CD4-positive, alpha-beta memory T cell (primary cell): ENCODE measurements at regions not wholly inside any gene's neighbourhood (a gene's known extent, or its start where the extent isn't known, plus 50 kb on each side); places are given as distances from the start of the nearest gene placed in this dataset.

ENCODE experiments used
- CTCF ChIA-PET: fragments of 350-600 bp; sonication (Branson Sonifier 250); formaldehyde crosslinking; loops from one replicate; lab custom pipeline; 2021; ENCODE audit warnings: inconsistent platforms; ENCODE audit not compliant: partially characterized antibody; lab: Charles Lee
- POLR2A ChIA-PET: fragments of 350-600 bp; sonication (Branson Sonifier 250); formaldehyde crosslinking; loops from one replicate; lab custom pipeline; 2021; ENCODE audit not compliant: partially characterized antibody; lab: Charles Lee
- DNase-seq, 5 donors: peaks; one replicate each; pipeline versions ENCODE4 v3.0.0 to v3.0.0-alpha.2; 2020 to 2022; ENCODE audit warnings: mixed read lengths in 1 of 5
- H3K27ac ChIP-seq: one replicate; pipeline ENCODE4 v1.7.0; 2013; ENCODE audit warnings: low read depth, low read length
- H3K27me3 ChIP-seq: 2 replicates; pipeline ENCODE4 v1.7.0; 2013; ENCODE audit warnings: mild to moderate bottlenecking, low read length, moderate library complexity; ENCODE audit not compliant: insufficient read depth
- H3K36me3 ChIP-seq: 2 replicates; pipeline ENCODE4 v1.7.0; 2013; ENCODE audit warnings: mild to moderate bottlenecking, low read length, moderate library complexity; ENCODE audit not compliant: insufficient read depth
- H3K4me1 ChIP-seq: 2 replicates; pipeline ENCODE4 v1.7.0; 2013; ENCODE audit warnings: mild to moderate bottlenecking, low read length, moderate library complexity; ENCODE audit not compliant: insufficient read depth
- H3K4me3 ChIP-seq, 2 donors: one replicate each; pipeline ENCODE4 v1.7.0; 2013; ENCODE audit warnings: low read length in 2 of 2, mild to moderate bottlenecking in 1 of 2
- H3K9me3 ChIP-seq, 2 donors: one replicate each; pipeline ENCODE4 v1.7.0; 2013; ENCODE audit warnings: low read length in 2 of 2, control low read depth in 1 of 2; ENCODE audit not compliant: control insufficient read depth in 1 of 2
- H3K27ac Mint-ChIP-seq, 7 donors: one replicate each; pipeline ENCODE4 v1.8.0; 2020 to 2021; ENCODE audit warnings: mixed read lengths in 7 of 7, mild to moderate bottlenecking in 6 of 7, inconsistent platforms in 3 of 7, moderate library complexity in 3 of 7
- H3K27me3 Mint-ChIP-seq, 2 donors: one replicate each; pipeline ENCODE4 v1.8.0; 2020 to 2021; ENCODE audit warnings: mixed read lengths in 2 of 2
- H3K36me3 Mint-ChIP-seq, 2 donors: one replicate each; pipeline ENCODE4 v1.8.0; 2020 to 2021; ENCODE audit warnings: mixed read lengths in 2 of 2, inconsistent platforms in 1 of 2, mild to moderate bottlenecking in 1 of 2
- H3K4me1 Mint-ChIP-seq, 4 donors: one replicate each; pipeline ENCODE4 v1.8.0; 2020 to 2021; ENCODE audit warnings: mixed read lengths in 4 of 4, mild to moderate bottlenecking in 1 of 4
- H3K4me3 Mint-ChIP-seq, 8 donors: one replicate each; pipeline ENCODE4 v1.8.0; 2020 to 2021; ENCODE audit warnings: mixed read lengths in 8 of 8, mild to moderate bottlenecking in 7 of 8, moderate library complexity in 6 of 8, inconsistent platforms in 3 of 8
- H3K9me3 Mint-ChIP-seq, 8 donors: one replicate each; pipeline ENCODE4 v1.8.0; 2020 to 2021; ENCODE audit warnings: mixed read lengths in 8 of 8, mild to moderate bottlenecking in 5 of 8, inconsistent platforms in 3 of 8, moderate library complexity in 1 of 8
- intact Hi-C: fragments of 100-400 bp; cut with micrococcal nuclease; formaldehyde crosslinking; loops from one replicate; pipeline ENCODE4 v1.15.1; 2023

DNA sequence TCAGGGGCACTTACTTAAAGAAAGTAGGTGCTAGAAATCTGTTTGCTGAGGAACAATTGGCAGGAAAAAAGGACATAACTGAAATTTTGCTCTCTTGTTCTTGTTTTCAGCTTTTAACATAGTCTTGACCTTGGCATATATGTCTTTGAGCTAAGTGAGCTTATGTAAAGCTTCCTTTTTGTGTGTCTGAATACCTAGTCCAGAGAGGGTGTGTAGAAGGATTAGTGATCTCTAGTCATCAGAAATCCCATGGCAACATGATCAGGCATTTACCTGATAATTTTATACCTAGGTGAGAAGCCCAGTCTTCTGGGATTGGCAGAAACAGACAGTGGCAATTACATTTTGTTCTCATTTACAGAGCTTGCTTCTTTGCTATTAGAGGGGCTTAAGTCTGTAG, 166.1 kb downstream of the SNAPC1 start:
- no peaks in the 10 kb centered on the region for H3K36me3 ChIP-seq
- POLR2A ChIA-PET: no interaction called here
- Mint-ChIP-seq H3K9me3 (no peaks in the 10 kb centered on the region), H3K4me3 (no peak overlapping the region), H3K4me1 (peaks cover 0 to 1% (median 0%) of the 10 kb centered on the region in 4 donors), H3K27ac (no peak overlapping the region), H3K27me3 (peaks cover 1 to 11% of the 10 kb centered on the region in 2 donors), H3K36me3 (no peaks in the 10 kb centered on the region)
- CTCF ChIA-PET: no interaction called here
- intact Hi-C loops: no loop called here
- H3K4me1 ChIP-seq: no peaks in the 10 kb centered on the region
- H3K27ac ChIP-seq: no peak overlapping the region
- no peaks in the 10 kb centered on the region for H3K9me3 ChIP-seq
- DNase-seq: no peak
- H3K4me3 ChIP-seq: no peak overlapping the region
- H3K27me3 ChIP-seq: no peaks in the 10 kb centered on the region

DNA sequence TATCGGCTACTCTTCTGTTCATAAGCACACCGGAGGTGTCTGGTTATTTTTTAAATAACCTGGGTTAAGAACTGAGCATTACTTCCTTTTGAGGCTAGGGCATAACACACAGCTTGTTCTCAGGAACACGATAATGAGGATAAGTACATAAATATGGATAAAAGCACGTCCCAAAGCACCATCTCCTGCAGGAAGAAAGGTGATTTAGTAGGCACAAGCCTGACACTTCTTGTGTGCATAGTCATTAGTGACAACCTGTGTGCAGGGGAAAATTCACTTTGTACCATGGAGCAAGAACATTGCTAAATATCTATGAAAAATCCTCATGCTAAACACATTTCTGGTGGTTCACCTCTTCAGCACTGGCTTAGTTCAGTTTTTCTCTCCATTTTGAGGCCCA, 166.5 kb downstream of the SNAPC1 start:
- POLR2A ChIA-PET: no interaction called here
- Histone ChIP-seq H3K27ac (no peak overlapping the region), H3K27me3 (no peaks in the 10 kb centered on the region), H3K4me1 (no peaks in the 10 kb centered on the region), H3K9me3 (no peaks in the 10 kb centered on the region), H3K4me3 (no peak overlapping the region), H3K36me3 (no peaks in the 10 kb centered on the region)
- no peaks in the 10 kb centered on the region for H3K9me3 Mint-ChIP-seq
- H3K36me3 Mint-ChIP-seq: no peaks in the 10 kb centered on the region
- no peak overlapping the region for H3K27ac Mint-ChIP-seq
- intact Hi-C loops: no loop called here
- peaks cover 1 to 11% of the 10 kb centered on the region in 2 donors for H3K27me3 Mint-ChIP-seq
- H3K4me1 Mint-ChIP-seq: peaks cover 0 to 1% (median 0%) of the 10 kb centered on the region in 4 donors
- DNase-seq: no peak
- no peak overlapping the region for H3K4me3 Mint-ChIP-seq
- CTCF ChIA-PET: no interaction called here

DNA sequence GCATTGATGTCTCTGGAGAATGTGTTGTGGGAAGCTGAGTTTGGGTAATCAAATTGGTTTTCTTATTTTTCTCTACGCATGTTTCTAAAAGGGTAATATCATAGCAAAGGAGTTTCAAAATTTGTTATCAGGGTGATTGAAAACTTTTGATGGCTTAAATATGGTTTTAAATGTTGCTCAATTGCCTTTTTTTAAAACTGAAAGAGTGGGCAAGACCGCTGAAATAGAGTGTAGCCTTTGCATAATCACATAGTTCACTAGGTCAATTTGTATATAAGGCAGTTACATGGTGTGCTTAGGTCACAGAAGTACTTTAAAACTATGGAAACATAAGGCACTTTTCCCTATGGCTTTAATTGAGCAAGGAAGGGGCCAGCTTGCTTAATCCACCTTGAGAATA, 167.4 kb downstream of the SNAPC1 start:
- Mint-ChIP-seq H3K4me1 (peaks cover 0 to 1% (median 0%) of the 10 kb centered on the region in 4 donors), H3K36me3 (no peaks in the 10 kb centered on the region)
- intact Hi-C loops: no loop called here

DNA sequence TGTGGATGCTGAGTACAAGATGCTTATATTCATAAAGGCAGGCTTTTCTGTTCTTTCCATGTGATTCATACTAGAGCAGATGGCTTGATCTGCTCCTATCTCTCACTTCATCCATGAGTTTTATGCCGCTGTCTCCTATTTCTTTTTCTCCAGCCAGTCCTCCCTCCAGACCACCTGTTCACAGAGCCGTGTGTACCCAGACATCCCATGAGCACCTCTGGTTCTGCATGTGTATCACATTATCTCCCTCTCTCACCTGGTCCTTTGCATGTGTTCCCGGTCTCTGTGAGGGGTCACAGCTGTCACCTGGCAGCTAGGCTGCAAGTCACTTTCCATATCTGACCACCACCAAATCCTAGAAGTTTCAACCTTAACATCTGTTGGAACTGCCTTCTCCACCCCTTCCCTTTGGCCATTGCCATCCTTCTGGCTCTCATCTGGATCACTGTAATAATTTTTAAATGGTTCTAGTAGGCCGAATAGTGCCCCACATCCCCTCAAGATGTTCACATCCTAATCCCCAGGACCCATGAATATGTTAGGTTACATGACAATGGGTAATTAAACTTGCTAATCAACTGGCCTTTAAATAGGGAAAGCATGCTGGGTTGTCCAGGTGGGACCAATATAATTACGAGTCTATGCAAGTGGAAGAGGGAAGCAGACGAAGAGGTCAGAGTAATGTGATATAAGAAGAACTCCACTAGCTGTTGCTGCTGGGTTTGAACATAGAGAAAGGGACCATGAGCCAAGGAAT, 168.1 kb downstream of the SNAPC1 start:
- Histone ChIP-seq H3K27ac (no peak overlapping the region), H3K27me3 (no peaks in the 10 kb centered on the region), H3K36me3 (no peaks in the 10 kb centered on the region), H3K9me3 (no peaks in the 10 kb centered on the region), H3K4me1 (no peaks in the 10 kb centered on the region), H3K4me3 (no peak overlapping the region)
- H3K27ac Mint-ChIP-seq: no peak overlapping the region
- ChIA-PET POLR2A (no interaction called here), CTCF (no interaction called here)
- intact Hi-C loops: no loop called here
- no peak overlapping the region for H3K4me3 Mint-ChIP-seq
- peaks cover 3 to 11% of the 10 kb centered on the region in 2 donors for H3K27me3 Mint-ChIP-seq
- no peak for DNase-seq
- no peaks in the 10 kb centered on the region for H3K9me3 Mint-ChIP-seq
- H3K4me1 Mint-ChIP-seq: no peaks in the 10 kb centered on the region
- no peaks in the 10 kb centered on the region for H3K36me3 Mint-ChIP-seq

More for the DNA sequence above, 167.4 kb downstream of the SNAPC1 start:
- POLR2A ChIA-PET: no interaction called here
- no peaks in the 10 kb centered on the region for H3K9me3 ChIP-seq
- no peaks in the 10 kb centered on the region for H3K36me3 ChIP-seq
- no peak for DNase-seq
- CTCF ChIA-PET: no interaction called here
- H3K27ac ChIP-seq: no peak overlapping the region
- no peak overlapping the region for H3K4me3 ChIP-seq
- H3K27ac Mint-ChIP-seq: no peak overlapping the region
- peaks cover 4 to 11% of the 10 kb centered on the region in 2 donors for H3K27me3 Mint-ChIP-seq
- no peak overlapping the region for H3K4me3 Mint-ChIP-seq
- H3K9me3 Mint-ChIP-seq: no peaks in the 10 kb centered on the region
- H3K4me1 ChIP-seq: no peaks in the 10 kb centered on the region
- H3K27me3 ChIP-seq: no peaks in the 10 kb centered on the region

DNA sequence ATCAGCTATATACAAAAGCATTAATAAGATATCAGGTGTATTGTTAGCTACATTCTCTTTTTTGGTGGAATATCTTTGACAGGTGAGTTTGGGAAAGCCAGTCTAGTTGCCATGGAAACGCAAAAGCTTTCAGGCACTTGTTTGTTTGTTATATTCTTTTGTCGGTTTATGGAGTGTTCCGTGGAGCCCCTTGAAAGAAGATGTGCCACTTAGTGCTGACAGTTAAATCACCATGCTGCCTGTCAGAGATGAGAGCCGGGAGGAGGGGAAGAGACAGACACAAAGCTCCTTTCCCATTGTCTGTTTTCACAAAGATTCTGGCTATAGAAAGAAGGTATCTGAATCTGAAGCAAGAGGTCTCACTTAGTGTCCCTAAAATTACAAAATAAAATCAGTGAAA, 170.8 kb downstream of the SNAPC1 start:
- no peaks in the 10 kb centered on the region for H3K4me1 ChIP-seq
- no peaks in the 10 kb centered on the region for H3K9me3 ChIP-seq
- Mint-ChIP-seq H3K36me3 (no peaks in the 10 kb centered on the region), H3K27me3 (peaks cover 6 to 16% of the 10 kb centered on the region in 2 donors), H3K27ac (no peak overlapping the region), H3K4me3 (no peak overlapping the region), H3K4me1 (no peaks in the 10 kb centered on the region), H3K9me3 (no peaks in the 10 kb centered on the region)
- H3K36me3 ChIP-seq: no peaks in the 10 kb centered on the region
- no peak overlapping the region for H3K27ac ChIP-seq
- CTCF ChIA-PET: no interaction called here
- intact Hi-C loops: no loop called here
- H3K27me3 ChIP-seq: no peaks in the 10 kb centered on the region
- no peak overlapping the region for H3K4me3 ChIP-seq
- POLR2A ChIA-PET: no interaction called here
- no peak for DNase-seq

DNA sequence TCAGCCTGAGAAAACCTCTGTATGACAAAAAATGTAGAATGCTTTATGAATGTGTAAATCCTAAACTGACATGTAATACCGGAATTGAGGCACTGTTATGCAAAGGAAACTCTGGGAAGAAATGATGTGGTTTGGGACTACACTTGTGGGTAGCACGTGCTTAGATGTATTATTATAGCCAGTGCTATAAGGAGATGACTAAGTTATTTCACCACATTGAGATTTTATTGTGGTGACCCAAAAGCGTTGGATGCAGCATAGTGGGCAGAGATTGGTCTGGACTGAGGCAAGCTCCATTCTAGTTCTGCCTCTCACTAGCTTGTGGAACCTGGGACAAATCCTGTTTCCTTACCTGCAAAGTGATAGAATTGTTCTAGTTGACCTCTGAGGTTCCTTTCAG, 172.2 kb downstream of the SNAPC1 start:
- Mint-ChIP-seq H3K36me3 (no peaks in the 10 kb centered on the region), H3K27me3 (peaks cover 6 to 24% of the 10 kb centered on the region in 2 donors), H3K27ac (no peak overlapping the region), H3K4me1 (no peaks in the 10 kb centered on the region), H3K4me3 (no peak overlapping the region), H3K9me3 (no peaks in the 10 kb centered on the region)
- H3K36me3 ChIP-seq: no peaks in the 10 kb centered on the region
- H3K4me1 ChIP-seq: no peaks in the 10 kb centered on the region
- DNase-seq: no peak
- intact Hi-C loops: no loop called here
- no peak overlapping the region for H3K4me3 ChIP-seq
- ChIA-PET POLR2A (no interaction called here), CTCF (no interaction called here)
- no peaks in the 10 kb centered on the region for H3K9me3 ChIP-seq
- H3K27me3 ChIP-seq: no peaks in the 10 kb centered on the region
- no peak overlapping the region for H3K27ac ChIP-seq

DNA sequence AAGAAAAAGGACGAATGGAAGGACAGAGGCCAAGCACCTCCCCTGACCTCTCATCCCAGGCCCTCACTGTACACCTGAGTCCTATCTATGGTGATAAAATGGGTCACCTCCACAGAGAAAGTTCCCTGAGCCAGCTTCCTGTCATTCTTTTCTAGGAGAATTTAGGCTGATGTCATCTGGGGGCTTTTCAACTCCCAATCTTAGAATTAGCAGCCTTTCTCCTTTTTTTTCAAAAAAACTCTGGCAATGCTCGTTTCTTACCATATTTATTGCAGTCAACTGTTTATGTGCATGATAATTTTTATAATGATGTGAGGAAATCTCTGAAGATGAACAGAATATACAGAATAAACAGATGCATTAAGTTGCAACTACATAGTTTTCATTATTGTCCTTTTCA, 177.6 kb downstream of the SNAPC1 start:
- intact Hi-C loops: no loop called here
- Mint-ChIP-seq H3K9me3 (peaks cover 0 to 9% (median 1%) of the 10 kb centered on the region in 8 donors), H3K36me3 (no peaks in the 10 kb centered on the region), H3K4me1 (no peaks in the 10 kb centered on the region), H3K4me3 (no peak overlapping the region), H3K27ac (no peak overlapping the region), H3K27me3 (peaks cover 23 to 33% of the 10 kb centered on the region in 2 donors)
- Histone ChIP-seq H3K36me3 (no peaks in the 10 kb centered on the region), H3K4me1 (no peaks in the 10 kb centered on the region), H3K27me3 (no peaks in the 10 kb centered on the region), H3K27ac (no peak overlapping the region), H3K4me3 (no peak overlapping the region), H3K9me3 (no peaks in the 10 kb centered on the region)
- DNase-seq: no peak
- CTCF ChIA-PET: no interaction called here
- POLR2A ChIA-PET: no interaction called here
